ENCODE measurements at regions not wholly inside any gene's neighbourhood (a gene's known extent, or its start where the extent isn't known, plus 50 kb on each side); places are given as distances from the start of the nearest gene placed in this dataset.

DNA sequence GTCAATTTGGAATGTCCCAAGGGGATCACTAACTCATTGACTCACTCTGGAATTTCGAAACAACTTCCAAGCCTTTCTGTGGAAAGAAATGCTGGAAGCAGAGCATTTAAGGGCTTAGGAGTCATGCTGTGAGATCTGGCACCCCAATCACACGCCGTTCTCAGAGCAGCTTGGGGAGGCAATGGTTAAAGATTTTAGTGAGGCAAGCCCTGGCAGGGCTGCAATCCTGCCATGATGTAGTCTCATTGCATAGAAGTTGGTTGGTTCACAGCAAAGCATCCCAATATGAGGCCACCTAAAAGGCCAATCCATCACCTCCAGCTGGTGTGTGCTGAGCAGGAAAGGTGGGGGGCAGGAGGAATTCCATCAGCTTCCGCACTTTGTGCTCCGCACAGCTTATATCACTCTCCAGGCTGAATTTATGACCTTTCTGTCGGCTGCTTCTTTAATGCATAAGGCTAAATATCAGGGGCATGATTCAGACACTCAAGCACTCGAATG, 1043.9 kb upstream of the POU3F3 start:
- H3K4me3 ChIP-seq (ENCODE audit: low read depth, low read length): no peak overlapping the region
- TF ChIP-seq, protein P1, sequence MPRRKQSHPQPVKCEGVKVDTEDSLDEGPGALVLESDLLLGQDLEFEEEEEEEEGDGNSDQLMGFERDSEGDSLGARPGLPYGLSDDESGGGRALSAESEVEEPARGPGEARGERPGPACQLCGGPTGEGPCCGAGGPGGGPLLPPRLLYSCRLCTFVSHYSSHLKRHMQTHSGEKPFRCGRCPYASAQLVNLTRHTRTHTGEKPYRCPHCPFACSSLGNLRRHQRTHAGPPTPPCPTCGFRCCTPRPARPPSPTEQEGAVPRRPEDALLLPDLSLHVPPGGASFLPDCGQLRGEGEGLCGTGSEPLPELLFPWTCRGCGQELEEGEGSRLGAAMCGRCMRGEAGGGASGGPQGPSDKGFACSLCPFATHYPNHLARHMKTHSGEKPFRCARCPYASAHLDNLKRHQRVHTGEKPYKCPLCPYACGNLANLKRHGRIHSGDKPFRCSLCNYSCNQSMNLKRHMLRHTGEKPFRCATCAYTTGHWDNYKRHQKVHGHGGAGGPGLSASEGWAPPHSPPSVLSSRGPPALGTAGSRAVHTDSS (tag by site-specific recombination; IDR thresholded peaks at IDR 0.05): no peak
- TF ChIP-seq ZNF146 (tag by site-specific recombination; IDR thresholded peaks at IDR 0.05): no peak
- TF ChIP-seq SP7 (tag by site-specific recombination; IDR thresholded peaks at IDR 0.05): no peak
- TF ChIP-seq GFI1B (tag by site-specific recombination; IDR thresholded peaks at IDR 0.05): no peak
- TF ChIP-seq, protein P2, sequence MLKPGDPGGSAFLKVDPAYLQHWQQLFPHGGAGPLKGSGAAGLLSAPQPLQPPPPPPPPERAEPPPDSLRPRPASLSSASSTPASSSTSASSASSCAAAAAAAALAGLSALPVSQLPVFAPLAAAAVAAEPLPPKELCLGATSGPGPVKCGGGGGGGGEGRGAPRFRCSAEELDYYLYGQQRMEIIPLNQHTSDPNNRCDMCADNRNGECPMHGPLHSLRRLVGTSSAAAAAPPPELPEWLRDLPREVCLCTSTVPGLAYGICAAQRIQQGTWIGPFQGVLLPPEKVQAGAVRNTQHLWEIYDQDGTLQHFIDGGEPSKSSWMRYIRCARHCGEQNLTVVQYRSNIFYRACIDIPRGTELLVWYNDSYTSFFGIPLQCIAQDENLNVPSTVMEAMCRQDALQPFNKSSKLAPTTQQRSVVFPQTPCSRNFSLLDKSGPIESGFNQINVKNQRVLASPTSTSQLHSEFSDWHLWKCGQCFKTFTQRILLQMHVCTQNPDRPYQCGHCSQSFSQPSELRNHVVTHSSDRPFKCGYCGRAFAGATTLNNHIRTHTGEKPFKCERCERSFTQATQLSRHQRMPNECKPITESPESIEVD (tag by site-specific recombination; IDR thresholded peaks at IDR 0.05): no peak
- TF ChIP-seq, protein P3, sequence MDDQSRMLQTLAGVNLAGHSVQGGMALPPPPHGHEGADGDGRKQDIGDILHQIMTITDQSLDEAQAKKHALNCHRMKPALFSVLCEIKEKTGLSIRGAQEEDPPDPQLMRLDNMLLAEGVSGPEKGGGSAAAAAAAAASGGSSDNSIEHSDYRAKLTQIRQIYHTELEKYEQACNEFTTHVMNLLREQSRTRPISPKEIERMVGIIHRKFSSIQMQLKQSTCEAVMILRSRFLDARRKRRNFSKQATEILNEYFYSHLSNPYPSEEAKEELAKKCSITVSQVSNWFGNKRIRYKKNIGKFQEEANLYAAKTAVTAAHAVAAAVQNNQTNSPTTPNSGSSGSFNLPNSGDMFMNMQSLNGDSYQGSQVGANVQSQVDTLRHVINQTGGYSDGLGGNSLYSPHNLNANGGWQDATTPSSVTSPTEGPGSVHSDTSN (CRISPR knock-in tag; IDR thresholded peaks at IDR 0.05): no peak
- no peak for TF ChIP-seq ZNF473 (tag by site-specific recombination; IDR thresholded peaks at IDR 0.05)
- no peak for TF ChIP-seq ZNF677 (tag by site-specific recombination; IDR thresholded peaks at IDR 0.05)
- TF ChIP-seq ZNF654 (tag by site-specific recombination; IDR thresholded peaks at IDR 0.05; ENCODE audit: low read depth): no peak
- TF ChIP-seq, protein P4, sequence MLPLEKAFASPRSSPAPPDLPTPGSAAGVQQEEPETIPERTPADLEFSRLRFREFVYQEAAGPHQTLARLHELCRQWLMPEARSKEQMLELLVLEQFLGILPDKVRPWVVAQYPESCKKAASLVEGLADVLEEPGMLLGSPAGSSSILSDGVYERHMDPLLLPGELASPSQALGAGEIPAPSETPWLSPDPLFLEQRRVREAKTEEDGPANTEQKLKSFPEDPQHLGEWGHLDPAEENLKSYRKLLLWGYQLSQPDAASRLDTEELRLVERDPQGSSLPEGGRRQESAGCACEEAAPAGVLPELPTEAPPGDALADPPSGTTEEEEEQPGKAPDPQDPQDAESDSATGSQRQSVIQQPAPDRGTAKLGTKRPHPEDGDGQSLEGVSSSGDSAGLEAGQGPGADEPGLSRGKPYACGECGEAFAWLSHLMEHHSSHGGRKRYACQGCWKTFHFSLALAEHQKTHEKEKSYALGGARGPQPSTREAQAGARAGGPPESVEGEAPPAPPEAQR (tag by site-specific recombination; IDR thresholded peaks at IDR 0.05): no peak
- TF ChIP-seq, protein P5, sequence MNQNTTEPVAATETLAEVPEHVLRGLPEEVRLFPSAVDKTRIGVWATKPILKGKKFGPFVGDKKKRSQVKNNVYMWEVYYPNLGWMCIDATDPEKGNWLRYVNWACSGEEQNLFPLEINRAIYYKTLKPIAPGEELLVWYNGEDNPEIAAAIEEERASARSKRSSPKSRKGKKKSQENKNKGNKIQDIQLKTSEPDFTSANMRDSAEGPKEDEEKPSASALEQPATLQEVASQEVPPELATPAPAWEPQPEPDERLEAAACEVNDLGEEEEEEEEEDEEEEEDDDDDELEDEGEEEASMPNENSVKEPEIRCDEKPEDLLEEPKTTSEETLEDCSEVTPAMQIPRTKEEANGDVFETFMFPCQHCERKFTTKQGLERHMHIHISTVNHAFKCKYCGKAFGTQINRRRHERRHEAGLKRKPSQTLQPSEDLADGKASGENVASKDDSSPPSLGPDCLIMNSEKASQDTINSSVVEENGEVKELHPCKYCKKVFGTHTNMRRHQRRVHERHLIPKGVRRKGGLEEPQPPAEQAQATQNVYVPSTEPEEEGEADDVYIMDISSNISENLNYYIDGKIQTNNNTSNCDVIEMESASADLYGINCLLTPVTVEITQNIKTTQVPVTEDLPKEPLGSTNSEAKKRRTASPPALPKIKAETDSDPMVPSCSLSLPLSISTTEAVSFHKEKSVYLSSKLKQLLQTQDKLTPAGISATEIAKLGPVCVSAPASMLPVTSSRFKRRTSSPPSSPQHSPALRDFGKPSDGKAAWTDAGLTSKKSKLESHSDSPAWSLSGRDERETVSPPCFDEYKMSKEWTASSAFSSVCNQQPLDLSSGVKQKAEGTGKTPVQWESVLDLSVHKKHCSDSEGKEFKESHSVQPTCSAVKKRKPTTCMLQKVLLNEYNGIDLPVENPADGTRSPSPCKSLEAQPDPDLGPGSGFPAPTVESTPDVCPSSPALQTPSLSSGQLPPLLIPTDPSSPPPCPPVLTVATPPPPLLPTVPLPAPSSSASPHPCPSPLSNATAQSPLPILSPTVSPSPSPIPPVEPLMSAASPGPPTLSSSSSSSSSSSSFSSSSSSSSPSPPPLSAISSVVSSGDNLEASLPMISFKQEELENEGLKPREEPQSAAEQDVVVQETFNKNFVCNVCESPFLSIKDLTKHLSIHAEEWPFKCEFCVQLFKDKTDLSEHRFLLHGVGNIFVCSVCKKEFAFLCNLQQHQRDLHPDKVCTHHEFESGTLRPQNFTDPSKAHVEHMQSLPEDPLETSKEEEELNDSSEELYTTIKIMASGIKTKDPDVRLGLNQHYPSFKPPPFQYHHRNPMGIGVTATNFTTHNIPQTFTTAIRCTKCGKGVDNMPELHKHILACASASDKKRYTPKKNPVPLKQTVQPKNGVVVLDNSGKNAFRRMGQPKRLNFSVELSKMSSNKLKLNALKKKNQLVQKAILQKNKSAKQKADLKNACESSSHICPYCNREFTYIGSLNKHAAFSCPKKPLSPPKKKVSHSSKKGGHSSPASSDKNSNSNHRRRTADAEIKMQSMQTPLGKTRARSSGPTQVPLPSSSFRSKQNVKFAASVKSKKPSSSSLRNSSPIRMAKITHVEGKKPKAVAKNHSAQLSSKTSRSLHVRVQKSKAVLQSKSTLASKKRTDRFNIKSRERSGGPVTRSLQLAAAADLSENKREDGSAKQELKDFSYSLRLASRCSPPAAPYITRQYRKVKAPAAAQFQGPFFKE (tag by site-specific recombination; IDR thresholded peaks at IDR 0.05; ENCODE audit: borderline replicate concordance): no peak
- TF ChIP-seq ZBTB8A (tag by site-specific recombination; IDR thresholded peaks at IDR 0.05): no peak
- no peak for TF ChIP-seq ZNF10 (tag by site-specific recombination; IDR thresholded peaks at IDR 0.05)
- no peak for TF ChIP-seq ZFP69B (tag by site-specific recombination; IDR thresholded peaks at IDR 0.05)
- TF ChIP-seq ZNF404 (tag by site-specific recombination; IDR thresholded peaks at IDR 0.05): no peak
- no peak for TF ChIP-seq ZNF558 (tag by site-specific recombination; IDR thresholded peaks at IDR 0.05)
- TF ChIP-seq SP2 (tag by site-specific recombination; IDR thresholded peaks at IDR 0.05): no peak
- TF ChIP-seq ZNF701 (tag by site-specific recombination; IDR thresholded peaks at IDR 0.05): no peak
- no peak for TF ChIP-seq ZNF121 (tag by site-specific recombination; IDR thresholded peaks at IDR 0.05)
- H3K4me1 ChIP-seq (ENCODE audit: control insufficient read depth, insufficient read depth, low read length): no peaks in the 10 kb centered on the region

More for the DNA sequence above, 1043.9 kb upstream of the POU3F3 start:
- ChIA-PET CTCF (no interaction called here), POLR2A (no interaction called here)
- Histone ChIP-seq H3K36me3 (ENCODE audit: control insufficient read depth in 2 of 2, insufficient read depth in 1 of 2, low read length in 2 of 2) (no peaks in the 10 kb centered on the region), H3K9me3 (ENCODE audit: control insufficient read depth, insufficient read depth, low read depth, low read length) (no peaks in the 10 kb centered on the region), H3K27ac (ENCODE audit: extremely low read depth, low read depth, low read length) (no peak overlapping the region)
